Left ventricle myocardium inferior (tissue), 1 donor: ENCODE measurements at regions not wholly inside any gene's neighbourhood (a gene's known extent, or its start where the extent isn't known, plus 50 kb on each side); places are given as distances from the start of the nearest gene placed in this dataset.
"Not testable (repeated sequence)": the region's sequence is repeated elsewhere in the genome, so short reads cannot be mapped to it uniquely, and the experiment has no call there.

Experiments used
- DNase-seq: peaks from one replicate; pipeline ENCODE4 v3.0.0-alpha.2; 2020
- H3K27ac ChIP-seq: fragments of 200-600 bp; replicated peaks from 2 replicates; pipeline ENCODE4 v1.8.0; 2021
- H3K27me3 ChIP-seq: fragments of 200-600 bp; 2 replicates; pipeline ENCODE4 v1.8.0; 2021; ENCODE audit warnings: low read depth
- H3K36me3 ChIP-seq: fragments of 200-600 bp; 2 replicates; pipeline ENCODE4 v1.8.0; 2021
- H3K4me1 ChIP-seq: fragments of 200-600 bp; 2 replicates; pipeline ENCODE4 v1.8.0; 2021
- H3K4me3 ChIP-seq: fragments of 200-600 bp; 2 replicates; pipeline ENCODE4 v1.8.0; 2021; ENCODE audit warnings: mild to moderate bottlenecking, moderate library complexity
- H3K9me3 ChIP-seq: fragments of 200-600 bp; replicated peaks from 2 replicates; pipeline ENCODE4 v1.8.0; 2021
- intact Hi-C: fragments of 100-400 bp; cut with micrococcal nuclease; formaldehyde crosslinking; loops from one replicate; pipeline ENCODE4 v1.11.0; 2022
- TF ChIP-seq, protein P1 (sequence below): fragments of 200-600 bp; IDR thresholded peaks from 2 replicates; pipeline ENCODE4 v1.8.0; 2021; ENCODE audit warnings: antibody characterized with exemption, mild to moderate bottlenecking, borderline replicate concordance
- donor health status: DM: no; HTN: yes; CAD: no; lungs with severe emphysema.

DNA sequence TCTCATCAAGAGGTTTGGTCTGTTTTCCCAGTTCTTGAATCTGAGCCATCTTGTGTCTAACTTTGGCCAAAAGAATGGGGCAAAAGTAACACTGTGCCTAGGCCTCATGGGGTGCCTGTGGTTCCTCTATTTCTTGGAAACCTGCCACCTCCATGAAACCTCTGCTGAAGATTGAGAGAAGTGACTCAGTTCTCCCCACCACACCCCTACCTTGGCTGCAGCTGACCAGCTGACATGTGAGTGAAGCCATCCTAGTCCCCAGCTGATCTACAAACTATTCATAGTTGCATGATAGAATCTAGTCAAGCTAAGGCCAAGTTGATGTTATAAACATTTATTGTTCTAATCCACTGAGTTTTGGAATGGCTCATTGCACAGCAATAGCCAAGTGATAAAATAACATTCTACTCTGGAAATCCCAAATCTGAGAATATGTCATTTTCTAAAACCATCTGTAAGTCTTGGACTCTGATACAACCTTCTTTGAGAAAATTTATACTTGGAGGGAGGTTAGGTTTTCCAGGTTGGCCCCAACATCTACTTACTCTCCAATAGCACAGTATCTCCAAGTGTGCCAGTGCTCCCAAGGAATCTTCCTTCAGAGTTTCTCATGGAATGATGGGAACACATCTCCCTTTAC is 107.0 kb upstream of the SMLR1 start:
- no peaks in the 10 kb centered on the region for H3K36me3 ChIP-seq
- DNase-seq = no peak
- H3K9me3 ChIP-seq = peaks cover 9% of the 10 kb centered on the region
- no peak overlapping the region for H3K4me3 ChIP-seq
- TF ChIP-seq, protein P1, sequence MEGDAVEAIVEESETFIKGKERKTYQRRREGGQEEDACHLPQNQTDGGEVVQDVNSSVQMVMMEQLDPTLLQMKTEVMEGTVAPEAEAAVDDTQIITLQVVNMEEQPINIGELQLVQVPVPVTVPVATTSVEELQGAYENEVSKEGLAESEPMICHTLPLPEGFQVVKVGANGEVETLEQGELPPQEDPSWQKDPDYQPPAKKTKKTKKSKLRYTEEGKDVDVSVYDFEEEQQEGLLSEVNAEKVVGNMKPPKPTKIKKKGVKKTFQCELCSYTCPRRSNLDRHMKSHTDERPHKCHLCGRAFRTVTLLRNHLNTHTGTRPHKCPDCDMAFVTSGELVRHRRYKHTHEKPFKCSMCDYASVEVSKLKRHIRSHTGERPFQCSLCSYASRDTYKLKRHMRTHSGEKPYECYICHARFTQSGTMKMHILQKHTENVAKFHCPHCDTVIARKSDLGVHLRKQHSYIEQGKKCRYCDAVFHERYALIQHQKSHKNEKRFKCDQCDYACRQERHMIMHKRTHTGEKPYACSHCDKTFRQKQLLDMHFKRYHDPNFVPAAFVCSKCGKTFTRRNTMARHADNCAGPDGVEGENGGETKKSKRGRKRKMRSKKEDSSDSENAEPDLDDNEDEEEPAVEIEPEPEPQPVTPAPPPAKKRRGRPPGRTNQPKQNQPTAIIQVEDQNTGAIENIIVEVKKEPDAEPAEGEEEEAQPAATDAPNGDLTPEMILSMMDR = no peak
- H3K27me3 ChIP-seq = no peaks in the 10 kb centered on the region
- H3K27ac ChIP-seq = no peak overlapping the region
- no peaks in the 10 kb centered on the region for H3K4me1 ChIP-seq
- intact Hi-C loops = no loop called here

DNA sequence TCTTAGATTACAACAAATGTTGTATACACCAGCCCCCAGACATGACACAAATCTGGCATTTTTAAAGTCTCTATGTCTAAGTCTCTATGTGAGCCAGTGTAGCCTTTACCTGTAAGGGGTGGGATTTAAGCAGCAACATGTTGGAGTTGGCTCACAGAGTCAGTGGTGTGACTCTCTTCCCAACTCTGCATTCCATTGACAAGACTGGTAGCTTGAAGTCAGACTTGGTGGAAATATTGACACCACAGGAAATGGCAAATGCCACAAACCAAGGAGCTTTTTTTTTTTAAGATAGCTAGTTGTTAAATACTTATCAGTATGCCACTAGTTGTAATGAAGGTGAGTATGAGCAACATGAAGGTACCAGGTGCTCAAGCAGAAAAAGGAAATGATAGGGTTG is 103.1 kb upstream of the SMLR1 start:
- peaks cover 5% of the 10 kb centered on the region for H3K9me3 ChIP-seq

DNA sequence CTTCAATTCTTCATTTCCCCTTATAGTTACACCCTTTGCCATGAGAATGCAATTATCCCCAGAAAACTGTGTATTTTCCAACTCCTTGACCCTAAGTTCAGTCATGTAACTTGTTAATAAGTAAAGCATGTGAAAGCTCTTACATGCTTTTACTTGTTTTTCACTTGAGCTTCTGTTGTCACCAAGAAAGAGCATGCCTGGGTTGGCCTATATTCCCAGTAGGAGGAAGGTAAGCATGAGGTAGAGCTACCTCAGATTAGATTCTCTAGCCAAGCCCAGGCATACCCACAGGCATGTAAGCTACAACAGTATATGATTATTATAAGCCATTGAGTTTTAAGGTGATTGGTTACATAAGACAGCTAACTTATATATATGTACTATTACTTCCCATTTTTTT is 101.7 kb upstream of the SMLR1 start:
- H3K9me3 ChIP-seq = peaks cover 5% of the 10 kb centered on the region
- DNase-seq = no peak
- H3K4me3 ChIP-seq = no peak overlapping the region
- H3K27me3 ChIP-seq = no peaks in the 10 kb centered on the region
- no peaks in the 10 kb centered on the region for H3K4me1 ChIP-seq
- intact Hi-C loops = no loop called here
- TF ChIP-seq, protein P1 = no peak
- no peaks in the 10 kb centered on the region for H3K36me3 ChIP-seq
- no peak overlapping the region for H3K27ac ChIP-seq

More for the DNA sequence above, 103.1 kb upstream of the SMLR1 start:
- intact Hi-C loops = no loop called here
- no peak overlapping the region for H3K27ac ChIP-seq
- no peak overlapping the region for H3K4me3 ChIP-seq
- DNase-seq = no peak
- TF ChIP-seq, protein P1 = no peak
- H3K27me3 ChIP-seq = no peaks in the 10 kb centered on the region
- no peaks in the 10 kb centered on the region for H3K4me1 ChIP-seq
- H3K36me3 ChIP-seq = no peaks in the 10 kb centered on the region

DNA sequence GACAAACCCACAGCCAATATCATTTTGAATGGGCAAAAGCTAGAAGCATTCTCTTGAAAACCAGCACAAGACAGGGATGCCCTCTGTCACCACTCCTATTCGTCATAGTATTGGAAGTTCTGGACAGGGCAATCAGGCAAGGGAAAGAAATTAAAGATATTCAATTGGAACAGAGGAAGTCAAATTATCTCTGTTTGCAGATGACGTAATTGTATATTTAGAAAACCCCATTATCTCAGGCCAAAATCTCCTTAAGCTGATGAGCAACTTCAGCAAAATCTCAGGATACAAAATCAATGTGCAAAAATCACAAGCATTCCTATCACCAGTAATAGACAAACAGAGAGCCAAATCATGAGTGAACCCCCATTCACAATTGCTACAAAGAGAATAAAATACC is 99.1 kb upstream of the SMLR1 start:
- H3K27me3 ChIP-seq, intact Hi-C loops, H3K4me1 ChIP-seq, H3K9me3 ChIP-seq, DNase-seq, H3K36me3 ChIP-seq, H3K4me3 ChIP-seq, H3K27ac ChIP-seq: not testable (repeated sequence)

DNA sequence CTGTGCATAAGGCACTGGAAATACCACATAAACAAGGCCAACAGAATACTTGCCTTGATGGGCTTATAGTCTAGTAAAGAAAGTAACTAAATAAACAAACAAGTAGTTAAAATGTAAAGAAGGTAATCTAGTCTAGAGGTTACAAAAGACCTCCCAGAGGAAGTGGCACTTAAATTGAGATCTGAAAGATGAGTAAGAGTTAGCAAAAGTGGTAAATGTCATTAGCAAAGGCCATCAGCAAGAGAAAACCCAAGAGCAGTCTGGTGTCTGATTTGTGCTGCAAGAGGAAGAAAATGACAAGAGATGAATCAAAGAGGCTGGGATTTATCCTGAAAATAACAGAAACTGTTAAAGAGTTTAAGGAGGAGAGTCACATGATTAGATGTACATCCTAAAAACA is 96.6 kb upstream of the SMLR1 start:
- no peaks in the 10 kb centered on the region for H3K27me3 ChIP-seq
- H3K4me1 ChIP-seq = no peaks in the 10 kb centered on the region
- DNase-seq = no peak
- intact Hi-C loops = no loop called here
- TF ChIP-seq, protein P1 = no peak
- peaks cover 5% of the 10 kb centered on the region for H3K9me3 ChIP-seq
- no peaks in the 10 kb centered on the region for H3K36me3 ChIP-seq
- H3K27ac ChIP-seq = no peak overlapping the region
- H3K4me3 ChIP-seq = no peak overlapping the region

DNA sequence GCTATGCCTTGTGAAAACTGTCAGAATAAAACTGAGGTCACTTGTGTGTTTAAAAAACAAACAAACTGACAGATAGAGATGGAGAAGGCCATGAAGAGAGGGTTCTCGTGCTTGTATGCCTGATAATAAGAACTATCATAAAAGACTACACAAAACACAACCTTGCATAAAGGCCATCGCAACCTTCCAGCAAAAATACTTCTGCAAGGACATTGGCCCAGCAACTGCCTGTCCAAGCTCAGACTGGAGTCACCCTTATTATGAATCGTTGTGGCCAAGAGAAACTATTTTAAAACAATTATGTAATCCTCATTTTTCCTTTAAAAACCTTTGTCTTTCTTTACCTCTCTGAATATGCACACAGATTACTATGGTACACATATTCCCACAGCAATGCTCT is 93.0 kb upstream of the SMLR1 start:
- H3K27me3 ChIP-seq = no peaks in the 10 kb centered on the region
- TF ChIP-seq, protein P1 = no peak
- H3K9me3 ChIP-seq = no peaks in the 10 kb centered on the region
- H3K36me3 ChIP-seq = no peaks in the 10 kb centered on the region
- intact Hi-C loops = no loop called here
- no peak overlapping the region for H3K27ac ChIP-seq
- H3K4me1 ChIP-seq = no peaks in the 10 kb centered on the region
- DNase-seq = no peak
- no peak overlapping the region for H3K4me3 ChIP-seq
